Keratinocyte (primary cell): ENCODE measurements at regions not wholly inside any gene's neighbourhood (a gene's known extent, or its start where the extent isn't known, plus 50 kb on each side); places are given as distances from the start of the nearest gene placed in this dataset.

Source experiments
- DNase-seq: peaks from one replicate; pipeline ENCODE4 v3.0.0-alpha.2; 2011; ENCODE audit warnings: low read depth, missing footprints, low spot score
- FAIRE-seq: peaks from 2 replicates; lab custom pipeline; 2011; peaks lifted over from hg19 to GRCh38; lab: Jason Lieb, UNC
- H2AFZ ChIP-seq: 2 replicates; pipeline ENCODE4 v1.6.0; 2012; ENCODE audit warnings: low read length, control low read depth, inconsistent platforms; ENCODE audit not compliant: control insufficient read depth
- H3K27ac ChIP-seq: 2 replicates; pipeline ENCODE4 v1.5.1; 2011; ENCODE audit warnings: low read length; ENCODE audit not compliant: control insufficient read depth, insufficient read depth
- H3K27me3 ChIP-seq: 3 replicates; pipeline ENCODE4 v1.6.0; 2011; ENCODE audit warnings: low read length; ENCODE audit not compliant: control insufficient read depth, insufficient read depth; ENCODE audit errors: extremely low read depth
- H3K36me3 ChIP-seq, 2 experiments: 2 replicates in 1 of 2; 3 replicates in 1 of 2; pipeline ENCODE4 v1.5.1; 2011; ENCODE audit warnings: low read length in 2 of 2, mild to moderate bottlenecking in 1 of 2; ENCODE audit not compliant: control insufficient read depth in 2 of 2, insufficient read depth in 2 of 2; ENCODE audit errors: extremely low read depth in 1 of 2
- H3K4me1 ChIP-seq: 3 replicates; pipeline ENCODE4 v1.5.1; 2011; ENCODE audit warnings: low read length; ENCODE audit not compliant: control insufficient read depth, insufficient read depth; ENCODE audit errors: extremely low read depth
- H3K4me2 ChIP-seq: 3 replicates; pipeline ENCODE4 v1.6.0; 2011; ENCODE audit warnings: low read depth, low read length; ENCODE audit not compliant: control insufficient read depth, insufficient read depth; ENCODE audit errors: extremely low read depth
- H3K4me3 ChIP-seq, 3 experiments: fragments of 200-600 bp in 1 of 3; sonication (generic) in 1 of 3; 2 replicates in 2 of 3; 3 replicates in 1 of 3; pipeline ENCODE4 v1.5.1; 2011 to 2016; ENCODE audit warnings: low read length in 3 of 3, mild to moderate bottlenecking in 3 of 3, control low read depth in 2 of 3, inconsistent platforms in 1 of 3, low read depth in 1 of 3, mixed read lengths in 1 of 3, mixed run types in 1 of 3, moderate library complexity in 1 of 3; ENCODE audit not compliant: control insufficient read depth in 2 of 3, insufficient read depth in 2 of 3; ENCODE audit errors: extremely low read depth in 1 of 3
- H3K79me2 ChIP-seq: 2 replicates; pipeline ENCODE4 v1.6.0; 2012; ENCODE audit warnings: low read length; ENCODE audit not compliant: control insufficient read depth, insufficient read depth
- H3K9ac ChIP-seq: 3 replicates; pipeline ENCODE4 v1.6.0; 2011; ENCODE audit warnings: low read length; ENCODE audit not compliant: control insufficient read depth, insufficient read depth; ENCODE audit errors: extremely low read depth
- H3K9me1 ChIP-seq: 3 replicates; pipeline ENCODE4 v1.6.0; 2011; ENCODE audit warnings: low read length; ENCODE audit not compliant: control insufficient read depth, insufficient read depth; ENCODE audit errors: extremely low read depth
- H3K9me3 ChIP-seq: 2 replicates; pipeline ENCODE4 v1.5.1; 2012; ENCODE audit warnings: low read depth, low read length; ENCODE audit not compliant: control insufficient read depth
- H4K20me1 ChIP-seq: 3 replicates; pipeline ENCODE4 v1.6.0; 2011; ENCODE audit warnings: low read length; ENCODE audit not compliant: control insufficient read depth, insufficient read depth; ENCODE audit errors: extremely low read depth
- EZH2 ChIP-seq: IDR thresholded peaks from one replicate; pipeline ENCODE4 v1.6.1; 2012; ENCODE audit warnings: inconsistent platforms, mild to moderate bottlenecking, low read length, moderate library complexity
- dilution Hi-C: fragments of 300-500 bp; cut with MboI; formaldehyde crosslinking; loops from one replicate; pipeline ENCODE4 v1.7.0; 2020; ENCODE audit warnings: low sequenced_read_pairs; ENCODE audit not compliant: extremely low pct_ligation_motif_present
- small RNA-seq, 3 experiments: library from RNA; depleted of rRNA; stranded (forward); fragments of <200 nt; gene quantifications; one replicate each; pipeline ENCODE3, GENCODE V24; 2012; ENCODE audit warnings: low read depth in 3 of 3, low replicate concordance in 1 of 3; ENCODE audit not compliant: insufficient read length in 3 of 3
- TF ChIP-seq, protein P1 (sequence below), 3 experiments: IDR thresholded peaks in 1 of 3; conservative IDR thresholded peaks in 1 of 3; optimal IDR thresholded peaks in 1 of 3; 2 replicates in 2 of 3; 3 replicates in 1 of 3; pipeline versions ENCODE3 to v1.5.1; 2011; ENCODE audit warnings: low read length in 3 of 3, mild to moderate bottlenecking in 3 of 3, moderate library complexity in 2 of 3, control low read depth in 1 of 3, inconsistent platforms in 1 of 3; ENCODE audit not compliant: insufficient read depth in 2 of 3; ENCODE audit errors: extremely low read depth in 1 of 3

GRCh38 chr4:56085275-56085674 lies 136.5 kb downstream of the CEP135 start:
- no peak for DNase-seq
- no peak overlapping the region for H3K4me2 ChIP-seq
- H3K27me3 ChIP-seq: no peaks in the 10 kb centered on the region
- no peaks in the 10 kb centered on the region for H3K79me2 ChIP-seq
- no peak for FAIRE-seq
- H4K20me1 ChIP-seq: no peaks in the 10 kb centered on the region
- dilution Hi-C loops: no loop called here
- no peaks in the 10 kb centered on the region for H3K9me1 ChIP-seq
- no peaks in the 10 kb centered on the region for H3K4me1 ChIP-seq
- no peaks in the 10 kb centered on the region for H3K9me3 ChIP-seq
- H3K27ac ChIP-seq: no peak overlapping the region
- no peak overlapping the region for H3K4me3 ChIP-seq
- TF ChIP-seq, protein P1, sequence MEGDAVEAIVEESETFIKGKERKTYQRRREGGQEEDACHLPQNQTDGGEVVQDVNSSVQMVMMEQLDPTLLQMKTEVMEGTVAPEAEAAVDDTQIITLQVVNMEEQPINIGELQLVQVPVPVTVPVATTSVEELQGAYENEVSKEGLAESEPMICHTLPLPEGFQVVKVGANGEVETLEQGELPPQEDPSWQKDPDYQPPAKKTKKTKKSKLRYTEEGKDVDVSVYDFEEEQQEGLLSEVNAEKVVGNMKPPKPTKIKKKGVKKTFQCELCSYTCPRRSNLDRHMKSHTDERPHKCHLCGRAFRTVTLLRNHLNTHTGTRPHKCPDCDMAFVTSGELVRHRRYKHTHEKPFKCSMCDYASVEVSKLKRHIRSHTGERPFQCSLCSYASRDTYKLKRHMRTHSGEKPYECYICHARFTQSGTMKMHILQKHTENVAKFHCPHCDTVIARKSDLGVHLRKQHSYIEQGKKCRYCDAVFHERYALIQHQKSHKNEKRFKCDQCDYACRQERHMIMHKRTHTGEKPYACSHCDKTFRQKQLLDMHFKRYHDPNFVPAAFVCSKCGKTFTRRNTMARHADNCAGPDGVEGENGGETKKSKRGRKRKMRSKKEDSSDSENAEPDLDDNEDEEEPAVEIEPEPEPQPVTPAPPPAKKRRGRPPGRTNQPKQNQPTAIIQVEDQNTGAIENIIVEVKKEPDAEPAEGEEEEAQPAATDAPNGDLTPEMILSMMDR (optimal IDR thresholded peaks at IDR 0.05 in 1 of 3, IDR thresholded peaks at IDR 0.05 in 1 of 3, conservative IDR thresholded peaks at IDR 0.05 in 1 of 3; ENCODE audit: extremely low read depth in 1 of 3, insufficient read depth in 2 of 3, low read length in 3 of 3): no peak
- no peak for TF ChIP-seq EZH2
- no peak overlapping the region for H3K9ac ChIP-seq
- H2AFZ ChIP-seq: no peak overlapping the region
- H3K36me3 ChIP-seq: no peaks in the 10 kb centered on the region

- H3K4me3 ChIP-seq: no peak overlapping the region
- H4K20me1 ChIP-seq: no peaks in the 10 kb centered on the region
- dilution Hi-C loops: no loop called here
- H3K36me3 ChIP-seq: no peaks in the 10 kb centered on the region
- FAIRE-seq (no peak), DNase-seq (no peak)
- H2AFZ ChIP-seq: no peak overlapping the region
- H3K4me1 ChIP-seq: no peaks in the 10 kb centered on the region
- no peak for TF ChIP-seq EZH2
- TF ChIP-seq, protein P1 (optimal IDR thresholded peaks at IDR 0.05 in 1 of 3, IDR thresholded peaks at IDR 0.05 in 1 of 3, conservative IDR thresholded peaks at IDR 0.05 in 1 of 3; ENCODE audit: extremely low read depth in 1 of 3, insufficient read depth in 2 of 3, low read length in 3 of 3): no peak
- no peak overlapping the region for H3K4me2 ChIP-seq
- no peaks in the 10 kb centered on the region for H3K9me1 ChIP-seq
- no peak overlapping the region for H3K9ac ChIP-seq
- H3K27ac ChIP-seq: no peak overlapping the region
- no peaks in the 10 kb centered on the region for H3K9me3 ChIP-seq
- no peaks in the 10 kb centered on the region for H3K79me2 ChIP-seq
- H3K27me3 ChIP-seq: no peaks in the 10 kb centered on the region
Measured at GRCh38 chr4:56084851-56085250, 136.1 kb downstream of the CEP135 start.

Small RNA genes lying in the stretch of these regions (small RNA-seq; reads per million reads assigned to genes)
- 0 reads per million in 3 experiments for gene RNA5SP161
